ENCODE measurements at regions not wholly inside any gene's neighbourhood (a gene's known extent, or its start where the extent isn't known, plus 50 kb on each side); places are given as distances from the start of the nearest gene placed in this dataset.

- no peak overlapping the region for H3K9ac ChIP-seq (ENCODE audit: low read length)
- H3K4me2 ChIP-seq (ENCODE audit: low read depth, low read length), result no peak overlapping the region
- TF ChIP-seq EZH2 (optimal IDR thresholded peaks at IDR 0.05; ENCODE audit: low read depth, low read length), result no peak
- no peaks in the 10 kb centered on the region for H3K9me2 ChIP-seq (replicated peaks; ENCODE audit: insufficient read depth, low read length)
- H3F3A ChIP-seq (ENCODE audit: insufficient read depth, low read length), result no peaks in the 10 kb centered on the region
- no peaks in the 10 kb centered on the region for H3K27me3 ChIP-seq (replicated peaks; ENCODE audit: insufficient read depth, low read length)
- H3K4me3 ChIP-seq (ENCODE audit: low read length), result no peak overlapping the region
- no peak overlapping the region for H2AFZ ChIP-seq (ENCODE audit: low read length)
- no peaks in the 10 kb centered on the region for H3K9me3 ChIP-seq (replicated peaks; ENCODE audit: insufficient read depth, low read length)
- DNase-seq, result no peak
- H3K79me2 ChIP-seq (ENCODE audit: low read length), result no peaks in the 10 kb centered on the region
- no peaks in the 10 kb centered on the region for H4K20me1 ChIP-seq (ENCODE audit: insufficient read depth, low read length)
- no peaks in the 10 kb centered on the region for H3K36me3 ChIP-seq (replicated peaks; ENCODE audit: insufficient read depth, low read length)
- no peaks in the 10 kb centered on the region for H3K4me1 ChIP-seq (ENCODE audit: low read length)
- H3K27ac ChIP-seq (ENCODE audit: low read length), result no peak overlapping the region
These were observed 214.2 kb downstream of the CHRM3 start for GRCh38 chr1:239600588-239600987.

GRCh38 chr1:239601108-239601507, 214.7 kb downstream of the CHRM3 start:
- Histone ChIP-seq H3K27ac (ENCODE audit: low read length) (no peak overlapping the region), H2AFZ (ENCODE audit: low read length) (no peak overlapping the region), H3K9me3 (replicated peaks; ENCODE audit: insufficient read depth, low read length) (no peaks in the 10 kb centered on the region), H3F3A (ENCODE audit: insufficient read depth, low read length) (no peaks in the 10 kb centered on the region), H3K36me3 (replicated peaks; ENCODE audit: insufficient read depth, low read length) (no peaks in the 10 kb centered on the region), H3K9me2 (replicated peaks; ENCODE audit: insufficient read depth, low read length) (no peaks in the 10 kb centered on the region), H3K4me2 (ENCODE audit: low read depth, low read length) (no peak overlapping the region), H3K79me2 (ENCODE audit: low read length) (no peaks in the 10 kb centered on the region), H3K4me1 (ENCODE audit: low read length) (no peaks in the 10 kb centered on the region), H4K20me1 (ENCODE audit: insufficient read depth, low read length) (no peaks in the 10 kb centered on the region), H3K4me3 (ENCODE audit: low read length) (no peak overlapping the region), H3K9ac (ENCODE audit: low read length) (no peak overlapping the region), H3K27me3 (replicated peaks; ENCODE audit: insufficient read depth, low read length) (no peaks in the 10 kb centered on the region)
- no peak for TF ChIP-seq CTCF (IDR thresholded peaks at IDR 0.05; ENCODE audit: low read length)
- no peak for TF ChIP-seq EZH2 (optimal IDR thresholded peaks at IDR 0.05; ENCODE audit: low read depth, low read length)
- TF ChIP-seq EZH2phosphoT487 (IDR thresholded peaks at IDR 0.05; ENCODE audit: low read length), result no peak
- DNase-seq, result no peak

GRCh38 chr1:239603530-239603929, 217.2 kb downstream of the CHRM3 start:
- Histone ChIP-seq H4K20me1 (ENCODE audit: insufficient read depth, low read length) (no peaks in the 10 kb centered on the region), H3K27me3 (replicated peaks; ENCODE audit: insufficient read depth, low read length) (no peaks in the 10 kb centered on the region), H3K4me1 (ENCODE audit: low read length) (no peaks in the 10 kb centered on the region), H3K36me3 (replicated peaks; ENCODE audit: insufficient read depth, low read length) (no peaks in the 10 kb centered on the region), H3K4me2 (ENCODE audit: low read depth, low read length) (no peak overlapping the region), H2AFZ (ENCODE audit: low read length) (no peak overlapping the region), H3K79me2 (ENCODE audit: low read length) (no peaks in the 10 kb centered on the region), H3F3A (ENCODE audit: insufficient read depth, low read length) (no peaks in the 10 kb centered on the region), H3K27ac (ENCODE audit: low read length) (no peak overlapping the region), H3K4me3 (ENCODE audit: low read length) (no peak overlapping the region), H3K9me3 (replicated peaks; ENCODE audit: insufficient read depth, low read length) (no peaks in the 10 kb centered on the region), H3K9me2 (replicated peaks; ENCODE audit: insufficient read depth, low read length) (no peaks in the 10 kb centered on the region), H3K9ac (ENCODE audit: low read length) (no peak overlapping the region)
- no peak for TF ChIP-seq EZH2phosphoT487 (IDR thresholded peaks at IDR 0.05; ENCODE audit: low read length)
- no peak for TF ChIP-seq CTCF (IDR thresholded peaks at IDR 0.05; ENCODE audit: low read length)
- no peak for TF ChIP-seq EZH2 (optimal IDR thresholded peaks at IDR 0.05; ENCODE audit: low read depth, low read length)
- no peak for DNase-seq

- Histone ChIP-seq H3K27me3 (replicated peaks; ENCODE audit: insufficient read depth, low read length) (no peaks in the 10 kb centered on the region), H2AFZ (ENCODE audit: low read length) (no peak overlapping the region), H3K4me2 (ENCODE audit: low read depth, low read length) (no peak overlapping the region), H3K4me3 (ENCODE audit: low read length) (no peak overlapping the region), H3F3A (ENCODE audit: insufficient read depth, low read length) (no peaks in the 10 kb centered on the region), H3K9me2 (replicated peaks; ENCODE audit: insufficient read depth, low read length) (no peaks in the 10 kb centered on the region), H3K27ac (ENCODE audit: low read length) (no peak overlapping the region), H3K4me1 (ENCODE audit: low read length) (no peaks in the 10 kb centered on the region), H3K36me3 (replicated peaks; ENCODE audit: insufficient read depth, low read length) (no peaks in the 10 kb centered on the region), H3K9ac (ENCODE audit: low read length) (no peak overlapping the region), H4K20me1 (ENCODE audit: insufficient read depth, low read length) (no peaks in the 10 kb centered on the region), H3K79me2 (ENCODE audit: low read length) (no peaks in the 10 kb centered on the region), H3K9me3 (replicated peaks; ENCODE audit: insufficient read depth, low read length) (no peaks in the 10 kb centered on the region)
- TF ChIP-seq CTCF (IDR thresholded peaks at IDR 0.05; ENCODE audit: low read length) (no peak), EZH2phosphoT487 (IDR thresholded peaks at IDR 0.05; ENCODE audit: low read length) (no peak), EZH2 (optimal IDR thresholded peaks at IDR 0.05; ENCODE audit: low read depth, low read length) (no peak)
- DNase-seq, result no peak
These were observed 220.6 kb downstream of the CHRM3 start for GRCh38 chr1:239606850-239607400.
